ENCODE measurements at regions not wholly inside any gene's neighbourhood (a gene's known extent, or its start where the extent isn't known, plus 50 kb on each side); places are given as distances from the start of the nearest gene placed in this dataset.

- Histone ChIP-seq H3K27ac (no peak overlapping the region), H3K4me3 (no peak overlapping the region), H3K27me3 (peaks cover 0 to 7% (median 0%) of the 10 kb centered on the region in 3 donors), H3K9me3 (no peaks in the 10 kb centered on the region), H3K4me1 (no peaks in the 10 kb centered on the region), H3K36me3 (no peaks in the 10 kb centered on the region)
- intact Hi-C loops (cut with DNase I; ENCODE audit: low total_unique reads) = no loop called here
- no peak for TF ChIP-seq EP300 (IDR thresholded peaks at IDR 0.05)
- no peak for TF ChIP-seq POLR2A (IDR thresholded peaks at IDR 0.05)
- TF ChIP-seq POLR2AphosphoS5 (IDR thresholded peaks at IDR 0.05) = no peak
- no peak for TF ChIP-seq CTCF (IDR thresholded peaks at IDR 0.05)
- 61 to 73% (median 64%) methylated on average over 5 of the region's 5 CpGs for WGBS, 5 donors
- no peak for DNase-seq
Observed at GRCh38 chr9:21728781-21729180, 73.7 kb upstream of the MTAP start.

- Histone ChIP-seq H3K9me3 (no peaks in the 10 kb centered on the region), H3K4me1 (no peaks in the 10 kb centered on the region), H3K36me3 (no peaks in the 10 kb centered on the region), H3K27me3 (peaks cover 0 to 5% (median 0%) of the 10 kb centered on the region in 3 donors), H3K4me3 (no peak overlapping the region), H3K27ac (no peak overlapping the region)
- intact Hi-C loops (cut with DNase I; ENCODE audit: low total_unique reads) = no loop called here
- no peak for TF ChIP-seq CTCF (IDR thresholded peaks at IDR 0.05)
- TF ChIP-seq POLR2AphosphoS5 (IDR thresholded peaks at IDR 0.05) = no peak
- TF ChIP-seq POLR2A (IDR thresholded peaks at IDR 0.05) = no peak
- no peak for TF ChIP-seq EP300 (IDR thresholded peaks at IDR 0.05)
- WGBS, 5 donors = 73 to 84% (median 77%) methylated on average over 2 of the region's 2 CpGs
- DNase-seq = no peak
Observed at GRCh38 chr9:21729648-21730047, 72.8 kb upstream of the MTAP start.

GRCh38 chr9:21730899-21731298 is 71.5 kb upstream of the MTAP start:
- Histone ChIP-seq H3K27me3 (no peaks in the 10 kb centered on the region), H3K27ac (no peak overlapping the region), H3K9me3 (no peaks in the 10 kb centered on the region), H3K36me3 (no peaks in the 10 kb centered on the region), H3K4me1 (no peaks in the 10 kb centered on the region), H3K4me3 (no peak overlapping the region)
- TF ChIP-seq CTCF (IDR thresholded peaks at IDR 0.05) (no peak), POLR2A (IDR thresholded peaks at IDR 0.05) (no peak), EP300 (IDR thresholded peaks at IDR 0.05) (no peak), POLR2AphosphoS5 (IDR thresholded peaks at IDR 0.05) (no peak)
- no peak for DNase-seq
- intact Hi-C loops (cut with DNase I; ENCODE audit: low total_unique reads) = no loop called here
- 32 to 58% (median 42%) methylated on average over 1 of the region's 1 CpG for WGBS, 5 donors

GRCh38 chr9:21741151-21741550 is 61.3 kb upstream of the MTAP start:
- Histone ChIP-seq H3K9me3 (no peaks in the 10 kb centered on the region), H3K4me1 (no peaks in the 10 kb centered on the region), H3K36me3 (no peaks in the 10 kb centered on the region), H3K4me3 (no peak overlapping the region), H3K27ac (no peak overlapping the region), H3K27me3 (no peaks in the 10 kb centered on the region)
- TF ChIP-seq POLR2AphosphoS5 (IDR thresholded peaks at IDR 0.05) = no peak
- no peak for TF ChIP-seq POLR2A (IDR thresholded peaks at IDR 0.05)
- TF ChIP-seq CTCF (IDR thresholded peaks at IDR 0.05) = no peak
- TF ChIP-seq EP300 (IDR thresholded peaks at IDR 0.05) = no peak
- DNase-seq = no peak
- intact Hi-C loops (cut with DNase I; ENCODE audit: low total_unique reads) = no loop called here

All from stomach (tissue), 8 donors.